HG02938 (cell line): ENCODE measurements at regions not wholly inside any gene's neighbourhood (a gene's known extent, or its start where the extent isn't known, plus 50 kb on each side); places are given as distances from the start of the nearest gene placed in this dataset.
"Not testable (repeated sequence)": the region's sequence is repeated elsewhere in the genome, so short reads cannot be mapped to it uniquely, and the experiment has no call there.

Experiments
- ATAC-seq: cut with Tn5 transposase; IDR thresholded peaks from one replicate; pipeline ENCODE4 v1.9.1; 2021; ENCODE audit warnings: mild to moderate bottlenecking, moderate library complexity; ENCODE audit not compliant: unreplicated experiment

DNA sequence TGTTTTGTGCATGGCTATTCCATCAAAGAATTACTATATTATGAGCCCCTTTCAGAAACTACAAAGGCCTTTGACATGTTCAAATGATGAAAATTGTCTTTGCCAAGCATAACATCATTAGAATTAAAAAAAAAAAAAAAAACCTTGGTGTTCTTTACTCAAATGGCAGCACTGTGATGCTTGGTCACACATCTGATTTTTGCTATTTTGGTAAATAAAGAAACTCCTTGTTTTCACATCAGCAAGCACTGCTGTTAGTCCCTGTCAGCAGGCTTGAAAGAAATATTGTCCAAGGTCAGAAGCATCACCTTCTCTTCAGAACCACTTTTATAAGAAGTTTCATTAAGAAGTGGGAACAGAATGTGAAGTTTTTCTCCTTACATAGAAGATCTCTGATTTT lies 537.3 kb downstream of the MFSD1 start:
- no peak for ATAC-seq

DNA sequence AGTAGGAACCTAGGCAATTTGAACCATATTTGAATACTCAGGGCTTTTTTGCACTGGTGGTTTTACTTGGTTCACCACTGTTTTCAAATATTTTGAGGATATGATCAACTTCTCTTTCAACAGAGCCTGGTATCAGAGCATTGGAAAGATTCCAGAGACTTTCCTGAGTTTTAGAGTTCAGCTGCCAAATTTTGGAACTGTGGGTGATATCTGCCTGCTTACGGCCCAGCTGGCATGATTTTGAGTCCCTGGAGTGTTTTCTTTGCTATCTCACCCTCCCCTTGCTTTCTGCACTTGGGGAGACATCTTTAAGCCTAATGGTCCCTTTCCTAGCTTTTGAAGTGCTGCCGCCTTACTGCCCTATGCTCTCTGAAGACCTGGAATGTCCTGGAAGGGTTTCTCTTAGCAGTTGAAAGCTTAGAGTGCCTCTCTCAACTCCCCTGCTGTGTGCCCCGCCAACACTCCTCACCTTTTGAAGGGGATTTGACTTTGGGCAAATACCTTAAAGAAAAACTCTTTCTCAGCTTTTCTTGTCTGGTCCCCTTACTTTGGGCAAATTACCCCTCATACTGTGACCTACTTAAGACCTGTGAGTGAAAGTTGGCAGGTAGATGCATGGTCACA lies 539.1 kb downstream of the MFSD1 start:
- ATAC-seq, result no peak

DNA sequence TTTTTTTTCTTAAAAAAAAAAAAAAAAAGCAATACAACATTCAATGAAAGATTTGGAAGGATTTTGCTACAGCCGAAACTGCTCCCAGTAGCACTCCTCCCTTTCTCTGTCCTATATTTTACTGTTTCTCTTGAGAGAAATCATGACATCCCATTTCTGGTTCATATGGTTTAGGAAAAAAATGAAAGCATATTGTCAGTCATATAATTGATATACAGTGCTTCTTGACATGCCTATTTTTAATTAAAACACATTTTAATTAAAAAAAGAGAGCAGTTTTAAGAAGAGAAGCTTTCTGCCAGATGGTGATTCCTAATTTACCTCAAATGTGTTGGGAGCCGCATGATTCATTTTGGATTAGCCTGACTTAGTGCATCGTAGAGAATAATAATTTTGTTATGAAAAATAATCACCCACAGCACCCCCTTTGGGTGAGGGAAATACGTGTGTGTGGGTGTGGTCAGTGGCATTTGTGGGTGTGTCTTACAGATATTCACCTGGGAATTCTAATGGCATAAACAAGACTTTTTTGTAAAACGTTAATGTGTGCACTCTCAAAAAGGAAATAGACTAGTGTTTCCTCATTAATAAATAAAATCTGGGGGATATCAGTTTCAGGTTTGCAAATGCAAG lies 544.5 kb downstream of the MFSD1 start:
- no peak for ATAC-seq

DNA sequence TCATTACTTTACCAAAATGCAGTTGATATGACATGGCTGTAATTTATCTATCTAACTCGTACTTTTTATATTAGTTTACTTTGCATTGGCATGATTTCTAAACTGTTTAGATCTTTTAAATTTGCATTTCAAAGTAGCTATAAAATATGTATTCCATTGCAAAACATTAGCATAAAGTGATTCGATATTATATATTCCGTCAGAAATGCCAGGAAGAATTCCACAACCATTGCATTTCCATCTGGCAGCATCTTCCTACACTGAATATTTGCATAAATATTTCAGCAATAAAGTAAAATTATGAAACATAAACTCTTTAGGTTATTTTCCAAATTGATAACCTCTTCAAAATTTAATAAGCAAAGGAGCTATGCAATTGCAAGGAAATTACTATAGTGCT lies 546.6 kb downstream of the MFSD1 start:
- ATAC-seq, result no peak

DNA sequence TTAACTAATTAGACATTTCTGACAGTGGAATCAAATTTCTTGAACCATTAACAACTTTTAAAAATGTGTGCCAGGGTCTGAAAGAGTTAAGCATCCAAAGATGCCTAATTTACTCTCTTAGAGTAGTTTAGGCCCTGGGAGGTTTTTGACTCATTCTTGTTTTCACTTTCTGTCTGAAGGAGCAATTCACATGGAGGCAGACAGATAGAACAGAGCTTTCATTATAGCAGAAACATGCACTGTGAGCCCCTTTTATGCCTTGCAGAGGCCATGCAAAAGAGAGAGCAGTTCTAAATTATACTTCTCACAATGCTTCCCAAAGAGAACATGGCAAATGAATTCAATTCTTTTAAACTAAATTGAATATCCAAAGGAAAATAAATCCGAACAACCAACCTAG lies 554.8 kb downstream of the MFSD1 start:
- no peak for ATAC-seq

DNA sequence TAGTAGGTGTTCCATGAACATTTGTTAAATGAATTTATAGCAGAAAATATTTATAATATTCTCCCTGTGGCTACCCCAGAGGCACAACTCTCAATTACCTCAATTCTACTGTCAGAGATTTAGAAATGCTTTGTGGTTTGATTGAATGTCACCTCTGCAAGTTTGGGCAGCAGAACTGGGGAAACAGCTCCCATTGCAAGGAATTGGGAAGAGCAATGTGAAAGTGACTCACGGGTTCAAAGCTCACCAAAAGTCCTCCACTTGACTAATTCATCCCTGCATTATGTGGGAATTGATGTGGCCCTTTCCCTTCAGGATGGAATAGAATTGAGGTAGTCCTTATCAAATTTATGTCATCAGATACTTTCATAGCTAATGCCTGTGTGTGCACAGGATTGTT lies 562.7 kb downstream of the MFSD1 start:
- no peak for ATAC-seq

DNA sequence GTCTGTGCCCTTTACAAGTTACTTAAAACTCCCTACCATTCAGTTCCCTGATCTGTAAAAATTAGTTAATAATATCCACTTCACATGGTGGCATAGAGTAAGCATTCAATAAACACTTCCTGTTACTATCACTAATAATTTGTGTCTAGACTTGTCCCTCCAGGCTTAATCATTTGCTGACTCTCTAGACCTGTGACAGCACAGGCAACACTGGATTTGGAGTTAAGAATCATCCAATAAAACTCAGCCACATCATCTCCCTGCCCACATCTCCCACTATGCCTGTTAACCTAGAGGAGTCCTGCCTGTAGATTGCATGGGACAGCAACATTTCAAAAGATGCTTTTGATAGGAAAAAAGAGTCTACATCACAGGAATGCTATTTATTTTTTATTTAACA lies 564.6 kb downstream of the MFSD1 start:
- no peak for ATAC-seq

DNA sequence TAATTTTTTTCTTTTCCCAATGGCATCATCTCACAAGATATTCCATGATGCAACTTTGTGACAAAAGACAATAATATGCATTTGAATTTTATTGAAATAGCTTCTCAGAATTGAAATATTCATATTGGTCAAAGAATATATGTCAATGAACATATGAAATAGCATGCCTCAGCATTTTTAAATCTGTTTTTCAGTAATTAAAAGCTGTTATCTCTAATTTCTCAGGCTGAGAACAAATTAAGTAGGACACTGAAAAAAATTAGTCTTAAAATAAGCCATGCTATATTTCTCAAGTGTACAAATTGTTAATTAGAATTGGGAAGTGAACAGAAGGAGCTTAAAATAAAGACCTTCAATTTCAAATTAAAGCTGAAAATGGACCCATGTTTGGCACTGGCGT lies 570.1 kb downstream of the MFSD1 start:
- no peak for ATAC-seq

DNA sequence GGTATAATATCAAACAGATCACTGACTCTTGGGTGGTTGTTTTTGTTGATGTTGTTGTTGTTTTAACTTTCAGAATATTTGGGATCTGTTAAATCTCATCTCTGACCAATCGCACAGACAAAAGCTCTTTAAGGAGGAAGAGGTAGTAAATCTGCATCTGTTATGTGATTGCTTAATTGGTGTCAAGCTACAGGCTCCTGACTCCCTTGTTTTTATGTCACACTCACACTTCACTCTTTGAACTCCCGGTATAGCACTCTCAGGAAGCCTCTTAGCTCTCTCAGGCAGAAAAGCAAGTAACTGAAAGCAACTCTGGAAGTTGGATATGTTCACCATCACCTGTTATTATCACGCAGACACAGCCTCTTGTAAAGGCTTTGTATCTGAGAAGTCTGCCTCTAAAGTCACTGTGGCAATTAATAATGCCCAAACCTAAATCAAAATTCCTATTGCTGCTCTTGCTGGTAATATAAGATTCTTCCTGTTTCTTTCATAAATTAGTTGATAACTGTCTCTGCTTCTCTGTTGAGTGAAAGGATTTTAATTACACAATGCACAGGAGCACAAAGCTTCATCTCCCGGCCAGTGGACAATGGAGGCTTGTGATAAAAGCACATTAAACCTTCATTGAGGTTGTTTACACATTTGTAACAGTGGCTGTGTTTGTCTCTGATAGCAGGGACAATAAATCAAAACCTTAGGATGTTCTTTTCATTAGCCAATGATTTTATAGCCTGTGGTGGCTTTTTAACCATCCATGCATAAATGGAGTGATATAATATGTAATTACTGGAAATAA lies 576.7 kb downstream of the MFSD1 start:
- ATAC-seq, result no peak

DNA sequence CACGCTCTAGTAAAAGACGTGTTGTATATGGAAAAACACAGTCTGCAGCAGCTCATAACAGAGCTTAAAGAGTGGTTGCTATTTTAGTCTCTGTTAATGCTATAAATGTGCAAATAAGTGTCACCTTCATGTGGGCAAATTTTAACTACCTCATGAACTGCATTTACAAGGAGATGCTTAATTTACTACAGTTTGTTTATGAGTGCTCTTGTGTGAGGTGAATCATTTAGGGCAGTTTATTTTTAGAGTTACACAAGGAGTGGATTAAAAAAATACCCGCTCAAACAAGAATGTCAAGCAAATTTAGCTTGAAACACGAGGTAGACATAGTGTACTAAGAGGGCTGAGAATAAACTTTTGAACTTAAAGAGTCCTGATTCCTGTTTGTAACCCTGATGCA lies 579.0 kb downstream of the MFSD1 start:
- ATAC-seq, result no peak

DNA sequence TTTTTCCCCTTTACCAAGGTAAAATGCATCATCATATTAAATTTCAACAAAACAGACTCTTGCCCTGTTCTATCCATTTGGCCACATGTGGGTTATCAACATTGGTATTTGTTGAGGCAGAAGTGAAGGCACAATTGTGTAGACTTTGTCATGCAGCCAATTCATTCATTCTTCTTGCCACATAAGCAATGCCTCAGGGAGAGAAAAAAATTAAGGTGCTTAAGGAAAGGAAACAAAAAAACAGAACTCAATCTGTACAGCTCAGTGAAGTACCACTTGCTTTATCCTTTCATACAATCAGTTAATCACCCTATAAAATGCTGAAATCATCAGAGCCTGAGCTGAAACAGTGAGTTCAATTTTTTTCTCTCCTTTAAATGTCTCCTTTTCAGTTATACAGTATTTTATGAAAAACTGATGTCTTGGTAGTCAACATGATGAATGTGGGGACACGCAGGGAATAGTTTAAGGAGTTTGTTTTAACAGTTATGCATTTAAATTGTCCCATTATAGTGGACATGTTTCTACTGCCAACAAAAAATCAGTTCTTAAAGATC lies 588.9 kb downstream of the MFSD1 start:
- no peak for ATAC-seq

DNA sequence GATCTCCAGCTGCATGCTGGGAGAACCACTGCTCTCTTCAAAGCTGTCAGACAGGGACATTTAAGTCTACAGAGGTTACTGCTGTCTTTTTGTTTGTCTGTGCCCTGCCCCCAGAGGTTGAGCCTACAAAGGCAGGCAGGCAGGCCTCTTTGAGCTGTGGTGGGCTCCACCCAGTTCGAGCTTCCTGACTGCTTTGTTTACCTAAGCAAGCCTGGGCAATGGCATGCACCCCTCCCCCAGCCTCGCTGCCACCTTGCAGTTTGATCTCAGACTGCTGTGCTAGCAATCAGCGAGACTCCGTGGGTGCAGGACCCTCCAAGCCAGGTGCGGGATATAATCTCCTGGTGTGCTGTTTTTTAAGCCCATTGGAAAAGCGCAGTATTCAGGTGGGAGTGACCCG lies 591.0 kb upstream of the IL12A start:
- not testable (repeated sequence) for ATAC-seq

DNA sequence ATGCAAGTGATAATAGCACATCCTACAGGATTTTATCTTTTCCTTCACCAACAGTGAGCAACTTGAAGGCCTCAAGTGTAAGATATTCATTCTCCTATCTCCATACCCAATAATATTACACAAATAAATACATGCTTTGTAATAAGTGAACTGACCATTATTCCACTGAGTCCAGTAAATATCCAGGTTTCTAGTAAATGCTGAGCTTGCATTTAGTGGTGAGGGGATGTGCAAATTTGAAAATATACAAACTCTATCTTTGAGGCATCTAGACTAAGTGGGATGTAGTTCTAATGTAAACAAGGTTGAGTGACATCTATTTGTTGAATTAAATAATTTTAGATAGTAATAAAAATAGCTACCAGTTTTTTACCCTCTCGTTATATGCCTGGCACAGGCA lies 587.6 kb upstream of the IL12A start:
- ATAC-seq, result no peak

DNA sequence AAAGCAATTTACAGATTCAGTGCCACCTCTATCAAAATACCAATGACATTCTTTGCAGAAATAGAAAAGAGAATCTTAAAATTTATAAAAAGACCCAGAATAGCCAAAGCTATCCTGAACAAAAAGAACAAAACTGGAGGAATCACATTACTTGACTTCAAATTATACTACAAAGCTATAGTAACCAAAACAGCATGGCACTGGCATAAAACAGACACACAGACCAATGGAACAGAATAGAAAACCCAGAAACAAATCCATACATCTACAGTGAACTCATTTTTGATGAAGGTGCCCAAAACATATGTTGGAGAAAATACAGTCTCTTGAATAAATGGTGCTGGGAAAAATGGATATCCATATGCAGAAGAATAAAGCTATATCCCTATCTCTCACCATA lies 578.9 kb upstream of the IL12A start:
- ATAC-seq, result not testable (repeated sequence)

DNA sequence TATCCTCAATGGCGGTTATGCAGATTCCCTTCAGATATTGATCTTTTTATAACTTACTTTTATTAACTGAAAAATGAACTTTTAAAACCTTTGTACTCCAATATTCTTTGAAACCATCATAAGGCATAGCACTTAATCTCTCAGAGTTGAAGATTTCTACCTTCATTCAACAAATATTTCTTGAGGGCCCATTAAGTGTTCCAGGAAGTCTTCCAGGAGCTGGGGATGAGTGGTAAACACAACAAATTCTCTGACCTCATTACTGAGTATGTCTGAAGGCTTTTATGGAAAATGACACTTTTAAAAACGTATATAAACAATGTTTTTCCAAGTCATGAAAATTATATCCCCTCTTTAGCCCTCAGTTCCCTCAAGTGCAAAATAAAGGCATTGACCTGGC lies 575.3 kb upstream of the IL12A start:
- no peak for ATAC-seq

DNA sequence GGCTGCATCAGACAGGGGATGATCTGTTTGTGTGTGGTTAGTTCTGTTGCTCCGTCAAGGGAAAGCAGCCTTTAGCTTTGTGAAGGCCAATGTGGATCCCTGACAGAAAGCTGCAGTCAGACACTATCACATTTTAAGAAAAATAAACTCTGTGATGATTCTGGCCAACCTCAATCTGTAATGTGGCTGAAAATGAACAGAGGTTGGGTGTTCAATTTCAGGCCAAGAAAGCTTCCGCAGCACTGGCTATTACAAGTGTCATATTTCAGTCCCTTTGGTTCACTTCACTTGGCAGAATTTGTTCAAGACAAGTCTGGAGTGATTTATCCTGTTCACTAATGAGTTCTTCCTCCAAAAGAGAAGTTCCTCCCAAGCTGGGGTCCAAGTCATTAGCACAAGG lies 571.8 kb upstream of the IL12A start:
- ATAC-seq, result no peak

DNA sequence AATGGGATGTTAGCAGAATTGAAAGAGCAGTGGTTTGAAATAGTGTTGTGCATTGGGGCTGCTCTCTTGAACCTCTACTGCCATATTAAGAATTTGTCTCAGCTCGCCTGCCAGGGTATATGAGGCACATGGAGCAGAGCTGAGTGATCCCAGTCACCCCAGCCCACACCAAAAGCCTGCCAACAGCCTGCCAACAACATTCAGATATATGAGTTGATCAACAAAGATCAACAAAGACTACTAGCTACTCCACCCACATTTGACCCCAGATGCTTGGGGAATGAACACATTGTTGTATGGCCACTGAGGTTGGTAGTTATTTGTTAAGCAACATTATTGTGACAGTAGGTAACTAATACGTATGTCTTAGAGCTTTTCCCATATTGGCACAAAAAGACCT lies 570.9 kb upstream of the IL12A start:
- no peak for ATAC-seq

DNA sequence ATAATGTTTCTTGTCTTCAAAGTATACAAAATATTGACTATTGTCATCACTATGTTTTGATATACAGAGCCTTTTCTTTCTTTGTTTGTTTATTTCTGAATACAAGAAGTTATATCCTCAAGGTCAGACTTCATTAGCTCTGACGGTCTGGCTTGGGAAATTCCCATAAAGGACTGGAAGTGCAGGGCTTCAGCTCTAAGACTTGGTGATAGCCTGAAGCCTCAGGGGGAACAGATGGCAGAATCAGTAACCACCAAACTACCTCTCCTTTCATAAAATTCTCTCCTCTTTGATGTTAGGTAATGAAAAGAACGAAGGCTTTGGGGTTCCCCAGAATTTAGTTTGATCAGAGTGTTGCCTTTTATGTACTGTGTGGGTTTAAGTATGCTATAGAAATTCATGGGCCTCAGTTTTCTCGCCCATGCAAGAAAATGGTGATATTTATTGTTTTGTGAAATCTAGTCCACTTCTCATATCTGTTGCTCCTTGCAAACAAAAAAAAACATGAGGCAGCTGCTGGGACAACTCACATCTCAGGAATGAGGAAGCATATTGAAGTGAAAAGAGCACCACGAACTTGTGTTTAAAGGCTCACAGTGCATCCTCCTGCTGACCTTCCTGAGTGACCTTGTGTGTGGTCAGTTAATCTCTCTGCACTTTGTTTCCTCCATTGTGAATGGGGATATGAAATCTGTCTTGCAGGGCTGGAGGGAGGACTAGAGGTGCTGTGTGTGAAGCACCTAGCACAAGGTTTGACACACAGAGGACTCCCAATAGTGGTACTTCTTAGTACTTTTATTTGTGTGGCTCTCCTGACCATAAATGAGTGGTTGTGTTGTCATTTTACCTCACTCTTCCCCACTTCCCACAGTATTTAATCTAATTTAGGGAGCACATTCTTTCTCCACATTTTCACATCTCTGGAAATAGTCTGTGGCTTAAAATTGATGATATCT lies 569.8 kb upstream of the IL12A start:
- no peak for ATAC-seq

DNA sequence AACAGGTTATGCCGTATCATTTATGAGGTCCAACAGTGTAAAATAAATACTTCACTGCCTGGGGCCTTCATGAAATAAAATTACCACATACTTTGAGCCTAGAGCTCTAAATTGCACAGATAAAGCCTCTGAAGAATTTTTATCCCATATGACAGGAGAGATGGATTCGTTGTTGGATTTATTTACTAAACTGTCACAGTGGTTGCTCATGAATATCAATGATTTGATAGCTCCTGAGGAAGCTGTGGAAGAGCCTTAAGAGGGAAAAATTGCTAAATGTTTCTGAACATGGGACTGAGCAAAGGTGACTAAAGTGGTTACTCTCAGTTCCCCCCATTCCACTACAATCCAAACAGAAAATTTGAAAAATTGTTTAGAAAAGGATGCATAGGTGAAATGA lies 558.9 kb upstream of the IL12A start:
- no peak for ATAC-seq

DNA sequence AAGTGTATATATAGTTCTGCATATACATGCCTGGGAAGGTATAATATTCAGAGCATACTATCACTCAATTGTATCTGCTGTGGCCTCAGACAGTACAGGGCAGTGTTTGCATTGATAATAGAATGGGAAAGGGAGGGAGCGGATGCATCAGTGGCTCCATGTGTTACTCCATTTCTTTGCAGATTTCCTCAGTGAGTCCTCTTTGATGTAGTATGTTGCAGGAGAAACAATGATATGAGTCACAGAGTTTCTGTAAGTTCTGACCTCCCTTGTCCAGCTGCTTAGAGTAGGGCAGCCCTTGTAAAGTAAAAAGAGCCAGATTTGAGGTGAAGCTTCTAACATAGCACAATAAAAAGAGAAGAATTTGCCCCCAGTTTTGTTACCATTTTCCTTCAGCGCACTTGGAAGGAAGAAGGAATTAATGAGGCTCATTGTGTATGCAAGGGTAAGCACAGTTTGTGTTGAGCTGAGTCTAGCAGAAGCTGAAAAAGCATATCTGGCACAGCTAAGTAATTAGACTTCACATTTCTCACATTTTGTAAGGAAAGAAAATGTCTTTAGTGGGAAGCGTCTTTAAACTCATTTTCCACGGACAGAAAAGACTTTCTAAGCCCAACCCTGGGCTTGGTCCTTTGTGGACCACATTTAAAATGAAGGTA lies 555.8 kb upstream of the IL12A start:
- ATAC-seq, result no peak
